ENCODE measurements at regions not wholly inside any gene's neighbourhood (a gene's known extent, or its start where the extent isn't known, plus 50 kb on each side); places are given as distances from the start of the nearest gene placed in this dataset.

DNA sequence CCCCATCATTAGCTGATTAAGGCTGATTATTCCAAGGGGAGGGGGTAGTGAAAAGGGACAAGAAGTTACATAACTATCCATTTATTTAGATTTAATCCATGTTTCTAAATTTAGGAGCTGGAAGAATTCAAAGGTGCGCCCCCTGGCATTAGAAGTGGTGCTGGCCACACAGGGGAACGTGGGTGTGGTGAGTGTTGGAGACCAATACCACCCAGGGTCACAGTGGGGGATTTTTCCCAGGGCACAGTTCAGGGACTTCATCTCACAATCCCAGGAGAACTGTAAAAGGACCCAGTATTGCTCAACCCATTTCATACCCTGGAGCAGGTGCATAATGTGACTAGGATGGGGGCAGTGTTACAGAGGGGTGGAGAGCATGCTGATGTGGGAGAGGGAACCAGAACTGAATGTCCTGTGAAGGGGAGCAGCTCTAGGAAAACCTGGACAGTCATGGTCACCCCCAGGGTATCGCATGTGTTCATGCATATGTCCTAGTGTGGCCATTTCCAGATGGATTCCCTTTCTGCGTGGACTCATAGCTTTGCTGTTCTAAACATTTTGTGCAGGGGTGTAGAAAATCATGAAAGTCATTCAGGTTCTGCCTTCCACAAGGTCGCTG is 110.3 kb downstream of the LSM3 start:
- no peak for DNase-seq

- peak; percentile 71 for DNase-seq
Measured at GRCh38 chr3:14289590-14290461, 111.2 kb downstream of the LSM3 start.

DNA sequence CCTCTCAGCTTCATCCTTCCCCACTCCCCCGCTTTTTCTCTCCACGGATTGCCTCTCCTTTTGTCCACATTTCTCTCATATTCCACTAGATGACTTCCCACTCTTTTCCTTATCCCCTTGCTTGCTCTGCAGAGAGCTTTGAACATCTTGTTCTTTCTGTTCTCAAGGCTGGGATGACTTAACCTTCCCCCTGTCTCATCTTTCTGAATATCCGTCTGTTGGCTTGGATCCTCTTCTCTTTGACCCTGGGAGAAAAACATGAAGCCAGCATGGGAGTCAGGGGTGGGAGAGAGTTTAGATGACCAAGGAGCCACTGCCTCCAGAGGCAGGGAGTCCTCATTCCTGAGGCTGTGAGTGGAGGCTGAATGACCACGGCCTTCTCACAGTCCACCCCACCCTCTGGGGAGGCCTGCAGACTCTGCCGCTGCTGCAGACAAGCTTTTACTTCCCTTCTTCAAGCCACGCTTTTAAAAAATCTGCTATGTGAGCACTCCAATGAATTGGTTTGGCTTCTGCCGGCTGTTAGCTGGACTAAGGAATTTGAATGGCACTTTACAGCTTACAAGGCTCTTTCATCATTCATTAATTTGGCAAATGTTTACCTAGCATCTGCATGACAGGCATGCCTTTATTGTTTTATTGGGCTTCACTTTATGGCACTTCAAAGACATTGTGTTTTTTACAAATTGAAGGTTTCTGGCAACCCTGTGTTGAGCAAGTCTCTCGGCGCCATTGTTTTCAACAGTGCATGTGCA is 111.6 kb upstream of the SLC6A6 start:
- no peak for DNase-seq

GRCh38 chr3:14295037-14295436 is 107.4 kb upstream of the SLC6A6 start:
- DNase-seq: no peak

DNA sequence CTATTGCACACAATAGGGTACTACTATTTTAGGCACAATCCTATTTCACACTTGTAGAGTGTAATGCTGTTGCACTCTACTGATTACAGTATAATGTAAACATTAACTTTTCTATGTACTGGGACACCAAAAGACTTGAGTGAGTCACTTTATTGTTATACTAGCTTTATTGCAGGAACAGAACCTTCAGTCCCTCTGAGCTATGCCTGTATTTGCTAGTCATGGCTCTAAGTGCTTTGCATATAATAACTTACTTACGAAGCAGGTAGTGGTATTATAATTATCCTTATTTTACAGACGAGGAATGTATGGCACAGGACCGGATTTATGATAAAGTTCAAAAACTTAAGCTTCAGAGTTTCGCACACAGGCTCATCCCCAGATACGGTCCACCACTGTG is 106.6 kb upstream of the SLC6A6 start:
- no peak for DNase-seq

- no peak for DNase-seq
Measured at GRCh38 chr3:14297305-14297704, 105.1 kb upstream of the SLC6A6 start.

- no peak for DNase-seq
Measured at GRCh38 chr3:14297784-14298236, 104.6 kb upstream of the SLC6A6 start.

GRCh38 chr3:14298442-14298841 is 104.0 kb upstream of the SLC6A6 start:
- DNase-seq: no peak

DNA sequence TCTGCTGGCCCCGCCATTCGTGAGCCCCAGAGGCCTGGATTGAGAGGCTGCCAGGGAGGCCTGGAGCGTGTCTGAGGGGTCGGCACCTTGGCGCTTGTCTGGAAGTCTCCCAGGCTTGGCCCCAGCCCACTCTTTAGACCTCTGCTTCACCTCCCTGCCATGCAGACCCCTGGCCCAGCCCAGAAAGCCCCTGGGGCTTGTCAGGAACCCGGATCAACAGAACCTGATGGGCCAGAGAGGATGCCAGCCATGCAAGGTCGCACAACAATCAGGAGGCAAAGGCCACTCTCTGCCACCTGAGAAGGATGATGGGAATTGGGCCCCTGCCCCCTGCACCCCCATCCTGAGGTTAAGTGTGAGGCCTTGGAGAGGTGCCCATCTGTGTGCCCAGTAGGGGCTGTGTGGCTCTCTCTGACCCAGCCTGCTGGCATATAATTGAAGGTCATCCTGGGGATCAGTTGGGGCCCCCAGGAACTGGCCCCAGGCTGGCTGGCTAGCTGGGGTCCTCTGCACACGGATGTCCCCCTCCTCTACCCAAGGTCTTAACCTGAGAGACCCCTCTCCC is 103.3 kb upstream of the SLC6A6 start:
- DNase-seq: no peak

DNA sequence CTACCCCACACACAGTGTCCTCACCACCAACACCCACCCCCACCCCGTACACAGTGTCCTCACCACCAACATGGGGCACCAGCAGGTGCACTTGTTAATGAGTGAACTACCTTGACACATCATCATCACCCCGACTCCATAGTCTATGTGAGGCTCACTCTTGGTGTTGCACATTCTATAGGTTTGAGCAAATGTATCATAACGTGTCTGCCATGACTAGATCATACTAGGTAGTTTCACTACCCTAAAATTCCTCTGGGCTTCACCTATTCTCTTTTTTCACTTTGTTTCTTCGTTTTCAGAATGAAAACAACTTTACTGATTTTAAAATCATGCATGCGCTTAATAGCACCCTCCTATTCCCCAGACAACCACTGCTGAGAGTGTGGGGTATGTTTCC is 102.6 kb upstream of the SLC6A6 start:
- no peak for DNase-seq

DNA sequence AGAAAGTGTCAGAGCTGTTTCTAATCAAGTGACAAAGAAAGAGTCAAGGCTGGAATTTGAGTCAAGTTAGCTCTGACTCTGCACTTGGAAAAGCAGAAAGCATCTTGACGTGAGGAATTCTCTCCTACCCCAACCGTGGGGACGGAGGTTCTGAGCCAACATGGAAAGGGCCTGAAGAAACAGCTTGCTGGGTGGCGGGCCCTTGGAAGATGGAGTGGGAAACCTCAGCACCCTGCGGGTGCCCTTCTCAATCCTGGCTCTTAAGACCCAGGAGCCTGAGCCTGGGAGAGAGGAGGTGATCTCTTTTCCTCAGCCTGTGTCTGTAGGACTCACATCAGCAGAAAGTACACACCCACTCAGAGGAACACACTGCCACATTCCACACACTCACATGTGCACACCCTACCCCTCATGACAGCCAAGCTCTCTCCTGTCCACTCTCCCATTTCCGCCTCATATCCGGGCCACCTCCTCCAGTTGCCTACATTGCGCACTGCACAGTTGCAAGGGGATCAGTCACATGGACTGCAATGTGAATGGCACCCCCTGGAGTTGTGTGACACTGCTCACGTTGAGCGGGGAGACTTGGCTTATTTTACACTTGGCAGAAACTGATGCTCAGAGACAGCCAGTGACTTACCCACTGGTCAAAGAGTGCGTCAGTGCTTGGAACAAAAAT is 101.5 kb upstream of the SLC6A6 start:
- DNase-seq: no peak

DNA sequence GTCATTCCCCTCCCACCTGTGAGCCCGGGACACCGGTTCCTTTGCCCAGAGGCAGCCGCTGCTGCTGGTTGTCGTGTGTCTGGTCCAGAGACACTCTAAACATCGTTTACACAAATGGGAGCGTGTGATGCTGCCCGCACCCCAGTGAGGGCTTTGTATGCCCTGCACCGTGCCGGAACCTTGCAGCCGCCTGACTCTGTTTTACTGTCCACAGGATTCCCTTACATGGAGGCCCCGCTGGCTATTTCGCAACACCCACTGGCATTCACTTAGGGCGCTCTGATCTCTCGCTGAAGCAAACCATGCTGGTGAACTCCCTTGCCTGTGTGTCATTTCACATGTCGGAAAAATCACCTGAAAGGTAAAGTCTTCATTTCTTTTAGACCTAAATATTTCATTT is 100.8 kb upstream of the SLC6A6 start:
- no peak for DNase-seq

DNA sequence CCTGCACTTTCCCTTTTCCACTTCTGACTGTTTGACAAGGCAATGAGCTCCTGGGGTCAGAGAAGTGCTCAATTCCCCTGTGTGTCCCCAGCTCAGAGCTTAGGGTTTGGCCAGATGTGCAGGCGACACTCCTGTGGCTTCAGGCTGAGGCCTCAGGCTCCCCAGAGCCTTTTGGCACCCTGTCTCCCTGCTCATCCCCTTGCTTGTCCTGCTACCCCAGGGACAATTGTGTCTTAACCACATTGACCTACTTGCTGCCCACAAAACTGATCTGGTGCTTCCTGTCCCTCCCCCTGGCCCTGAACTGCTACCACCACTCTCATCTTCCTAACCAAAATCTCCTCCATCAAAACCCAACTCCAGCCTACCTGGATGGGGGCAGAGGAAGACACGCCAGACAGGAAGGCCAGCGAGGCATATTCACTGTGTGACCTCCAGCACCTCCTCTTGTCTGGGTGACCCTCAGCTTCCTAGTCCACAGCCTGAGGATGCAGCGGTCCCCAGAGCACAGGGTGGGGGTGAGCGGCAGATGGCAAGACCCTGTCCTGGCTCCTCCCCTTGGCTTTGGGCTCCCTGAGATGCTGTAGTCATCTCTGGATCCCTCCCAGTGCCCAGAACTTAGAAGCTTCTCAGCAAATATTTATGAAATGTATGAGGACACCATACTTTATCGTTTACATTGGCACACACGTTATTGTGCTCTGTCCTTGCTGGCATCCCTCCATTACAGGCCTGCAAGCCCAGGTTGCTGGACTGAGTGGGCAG is 98.9 kb upstream of the SLC6A6 start:
- no peak for DNase-seq

GRCh38 chr3:14304101-14305045 is 98.0 kb upstream of the SLC6A6 start:
- DNase-seq: no peak

GRCh38 chr3:14305324-14305723 is 97.1 kb upstream of the SLC6A6 start:
- no peak for DNase-seq

DNA sequence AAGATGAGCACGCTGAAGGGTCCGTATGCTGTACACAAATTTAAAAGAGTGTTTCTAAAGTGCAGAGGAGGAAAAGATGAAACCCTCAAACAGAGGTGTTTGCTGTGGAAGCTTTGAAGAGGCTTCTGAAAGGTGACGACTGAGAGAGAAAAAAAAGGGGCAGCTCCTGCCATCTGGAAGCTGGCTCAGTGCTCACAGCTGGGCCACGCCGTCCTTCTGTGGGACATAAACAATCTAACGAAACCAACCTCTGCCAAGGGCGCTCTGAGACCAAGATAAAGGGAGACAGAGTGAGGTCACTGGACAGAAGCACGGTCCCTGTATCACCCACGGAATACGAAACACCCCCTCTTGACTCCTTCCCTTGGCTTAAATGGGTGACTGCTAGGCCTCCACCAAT is 96.3 kb upstream of the SLC6A6 start:
- DNase-seq: no peak

- no peak for DNase-seq
Measured at GRCh38 chr3:14307656-14308302, 94.6 kb upstream of the SLC6A6 start.

- no peak for DNase-seq
Measured at GRCh38 chr3:14311729-14312128, 90.7 kb upstream of the SLC6A6 start.

DNA sequence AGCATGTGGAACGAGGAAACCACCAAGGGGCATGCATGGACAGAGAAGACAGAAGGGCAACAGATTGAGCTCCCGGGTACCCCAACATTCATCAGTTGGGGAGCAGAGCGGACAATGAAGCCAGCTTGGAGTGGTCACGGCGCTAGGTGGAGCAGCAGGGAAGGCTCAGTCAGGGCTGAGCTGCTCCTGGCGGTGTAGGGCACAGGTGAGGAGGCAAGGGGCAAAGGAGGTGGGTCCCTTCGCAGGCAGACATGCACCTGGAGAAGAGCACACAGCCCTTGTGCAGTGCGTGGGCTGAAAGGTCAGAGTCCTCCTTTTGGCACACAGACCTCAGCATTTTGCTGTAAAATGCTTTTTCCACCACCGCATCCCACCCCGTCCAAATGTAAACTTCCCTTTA is 90.0 kb upstream of the SLC6A6 start:
- no peak for DNase-seq

DNA sequence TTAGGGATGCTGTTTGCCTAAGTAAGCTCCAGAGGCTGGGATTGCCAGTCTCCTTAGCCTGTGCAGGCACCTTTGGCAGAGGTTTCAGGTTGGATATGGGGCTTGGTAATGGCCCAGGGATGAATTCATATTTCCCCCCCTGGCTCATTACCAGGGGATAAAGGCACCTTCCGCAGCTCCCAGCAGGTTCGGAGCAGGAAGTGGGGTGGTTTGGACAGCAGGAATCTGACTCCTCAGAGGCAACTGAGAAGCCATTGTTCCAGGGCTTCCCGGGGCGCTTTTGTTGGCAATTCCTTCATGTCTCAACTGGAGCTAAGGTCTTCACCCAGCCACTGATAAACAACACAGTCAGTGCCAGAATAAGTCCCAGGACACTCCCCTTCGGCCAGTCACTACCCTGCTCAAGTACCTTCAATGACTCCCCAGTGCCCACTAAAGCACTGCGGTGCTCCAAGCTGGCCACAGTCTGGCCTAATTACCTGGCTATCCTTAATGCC is 85.3 kb upstream of the SLC6A6 start:
- DNase-seq: no peak

Measured in SHP77 treated with DMSO at 0.1 percent for 48 hours (cell line).